HG03432 (cell line): ENCODE measurements at regions not wholly inside any gene's neighbourhood (a gene's known extent, or its start where the extent isn't known, plus 50 kb on each side); places are given as distances from the start of the nearest gene placed in this dataset.

ENCODE experiments used
- ATAC-seq: cut with Tn5 transposase; IDR thresholded peaks from one replicate; pipeline ENCODE4 v1.9.1; 2021; ENCODE audit warnings: mild to moderate bottlenecking, moderate library complexity; ENCODE audit not compliant: unreplicated experiment

GRCh38 chr14:22460461-22461195 lies 128.4 kb downstream of the DAD1 start:
- ATAC-seq = no peak

- ATAC-seq = no peak
Observed at GRCh38 chr14:22458737-22459136, 130.3 kb downstream of the DAD1 start.

- ATAC-seq = no peak
Observed at GRCh38 chr14:22456998-22457594, 131.9 kb downstream of the DAD1 start.

GRCh38 chr14:22456421-22456820 lies 132.6 kb downstream of the DAD1 start:
- no peak for ATAC-seq

DNA sequence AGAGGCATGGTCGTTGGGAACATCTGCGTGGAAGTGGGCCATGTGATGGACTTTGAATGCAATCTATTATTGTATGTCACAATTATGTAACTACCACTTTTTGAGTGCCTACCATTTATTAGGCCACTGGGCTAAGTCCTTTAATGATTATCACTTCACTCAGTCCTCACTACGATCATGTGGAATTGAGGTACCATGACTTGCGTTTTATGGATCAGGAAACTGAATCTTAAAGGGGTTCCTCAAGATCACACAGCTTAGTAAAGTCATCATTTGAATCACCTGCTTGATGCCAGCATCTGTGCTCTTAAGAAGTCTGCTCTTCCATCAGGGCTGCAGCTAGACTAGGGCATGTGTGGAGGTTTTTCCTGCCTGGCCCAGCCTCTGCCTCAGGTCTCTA lies 136.7 kb downstream of the DAD1 start:
- no peak for ATAC-seq

DNA sequence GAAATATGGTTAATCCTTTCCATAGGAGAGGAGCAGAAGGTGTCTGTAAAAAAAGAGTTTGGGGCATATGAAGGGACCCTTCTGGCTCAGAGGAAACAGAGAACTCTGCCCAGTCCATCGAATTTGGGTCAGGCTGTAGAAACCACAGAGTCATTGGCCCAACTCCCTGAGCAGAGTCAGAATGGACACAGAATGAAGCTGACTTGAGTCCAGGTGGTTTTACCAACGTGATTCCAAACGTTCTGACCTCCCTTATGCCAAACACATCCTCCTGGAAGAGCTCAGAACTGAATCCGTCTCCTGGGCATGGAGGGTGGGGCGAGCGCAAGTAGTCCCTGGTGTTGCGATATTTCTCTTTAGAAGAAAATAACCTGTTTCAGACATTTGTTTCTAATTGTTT lies 138.8 kb downstream of the DAD1 start:
- no peak for ATAC-seq

DNA sequence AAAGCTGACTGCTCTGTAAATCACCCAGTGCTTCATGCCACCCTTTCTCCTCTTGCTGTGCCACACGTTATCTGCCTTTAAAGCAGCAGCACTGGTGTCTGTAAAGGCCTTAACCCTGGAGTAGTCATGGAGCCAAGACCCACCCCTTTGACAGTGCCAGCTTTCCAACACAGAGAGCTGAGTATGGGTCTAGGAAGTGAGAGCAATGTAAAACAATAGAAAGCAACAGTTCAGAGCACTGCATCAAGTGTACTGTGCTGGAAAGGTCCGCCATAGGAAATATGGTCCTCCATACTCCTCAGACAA lies 139.5 kb downstream of the DAD1 start:
- ATAC-seq = no peak

GRCh38 chr14:22448905-22449599 lies 140.0 kb downstream of the DAD1 start:
- peak; percentile 61 for ATAC-seq

DNA sequence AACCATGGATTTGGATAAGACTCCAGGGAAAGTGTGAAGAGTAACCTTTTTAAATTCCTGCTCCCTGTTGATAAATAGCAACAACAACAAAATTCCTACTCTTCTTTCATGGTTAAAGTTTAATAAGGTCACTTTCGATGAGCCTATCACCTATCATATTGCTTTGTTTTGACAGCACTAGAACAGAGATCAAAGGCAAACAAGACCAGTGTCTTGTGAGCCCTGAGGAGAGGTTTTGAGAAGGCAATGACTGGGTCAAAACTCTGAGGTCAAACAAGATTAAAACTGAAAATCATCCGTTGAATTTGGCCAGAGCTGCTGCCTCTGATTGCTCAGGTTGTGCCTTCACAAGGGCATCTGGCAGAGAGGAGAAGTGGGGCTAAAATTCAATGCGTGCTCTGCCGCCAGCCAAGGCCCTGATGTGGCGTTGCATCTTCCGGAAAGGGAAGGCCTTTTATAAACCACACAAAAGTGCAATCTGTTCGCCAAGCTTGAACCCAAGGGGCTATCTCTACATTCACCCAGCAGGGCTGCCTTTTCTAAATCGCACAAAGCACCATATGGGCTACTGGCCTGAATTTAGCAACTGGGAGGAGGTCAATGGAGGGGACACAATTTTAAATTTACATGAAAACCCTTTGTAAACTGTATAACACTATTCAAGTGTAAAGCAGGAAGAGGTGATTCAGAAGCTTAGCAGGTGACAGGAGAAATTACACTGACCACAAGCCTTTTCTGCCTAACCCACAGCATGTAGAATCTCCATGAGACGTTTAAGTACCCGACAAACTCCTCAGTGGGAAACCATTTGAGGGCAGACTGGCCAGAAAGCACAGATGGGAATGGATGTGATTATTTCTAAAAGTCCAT lies 140.8 kb downstream of the DAD1 start:
- ATAC-seq = peak; percentile 75

- no peak for ATAC-seq
Observed at GRCh38 chr14:22438742-22439141, 150.3 kb downstream of the DAD1 start.

DNA sequence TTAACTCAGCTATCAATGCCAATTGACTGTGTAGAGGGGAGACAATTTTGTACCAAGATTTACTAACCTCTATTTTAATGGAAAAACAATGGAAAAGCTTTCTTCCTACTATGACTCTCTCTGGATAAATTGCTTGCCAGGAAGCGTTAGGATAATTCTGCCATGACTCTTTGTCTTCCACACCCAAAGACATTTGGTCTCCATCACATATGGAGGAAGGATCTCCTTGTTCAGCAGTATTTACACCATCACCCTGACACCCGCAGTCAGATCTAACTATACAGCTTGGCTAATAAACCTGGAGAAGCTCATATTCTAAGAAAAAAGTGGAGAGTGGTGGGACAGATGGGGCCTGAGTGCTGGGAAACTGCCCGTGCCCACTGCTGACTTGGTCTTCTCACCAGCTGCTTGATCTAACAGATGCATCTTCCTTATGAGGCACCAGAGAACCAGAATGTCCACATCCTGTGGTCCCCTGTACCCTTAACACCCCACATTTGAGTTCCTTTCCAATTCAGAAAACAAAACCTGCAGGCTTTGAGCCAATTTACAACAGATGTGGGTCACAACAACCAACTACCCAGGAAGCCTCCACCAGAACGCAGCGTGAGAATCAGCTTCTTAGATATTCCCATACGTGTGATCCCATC lies 154.0 kb downstream of the DAD1 start:
- ATAC-seq = no peak

DNA sequence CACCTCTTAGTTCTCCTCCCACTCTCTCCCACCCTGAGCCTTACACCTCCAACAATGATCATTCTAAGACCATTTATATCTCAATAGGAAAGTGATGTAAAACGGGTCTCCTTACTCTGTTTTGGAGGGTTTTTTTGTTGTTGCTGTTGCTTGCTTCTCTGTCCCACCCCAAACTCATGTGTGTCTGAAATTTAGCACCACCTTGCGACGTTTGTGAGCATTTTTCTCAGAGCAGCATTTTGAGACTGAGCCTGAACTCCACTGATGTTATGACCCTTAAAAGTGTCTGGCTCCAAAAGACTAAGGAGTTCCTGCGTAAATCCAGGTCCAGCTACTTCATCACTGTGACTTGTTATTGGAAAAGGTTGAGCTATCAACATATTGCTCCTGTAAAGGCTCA lies 155.0 kb downstream of the DAD1 start:
- ATAC-seq = no peak

GRCh38 chr14:22433069-22433468 lies 156.0 kb downstream of the DAD1 start:
- no peak for ATAC-seq

- ATAC-seq = no peak
Observed at GRCh38 chr14:22432348-22432976, 156.6 kb downstream of the DAD1 start.

DNA sequence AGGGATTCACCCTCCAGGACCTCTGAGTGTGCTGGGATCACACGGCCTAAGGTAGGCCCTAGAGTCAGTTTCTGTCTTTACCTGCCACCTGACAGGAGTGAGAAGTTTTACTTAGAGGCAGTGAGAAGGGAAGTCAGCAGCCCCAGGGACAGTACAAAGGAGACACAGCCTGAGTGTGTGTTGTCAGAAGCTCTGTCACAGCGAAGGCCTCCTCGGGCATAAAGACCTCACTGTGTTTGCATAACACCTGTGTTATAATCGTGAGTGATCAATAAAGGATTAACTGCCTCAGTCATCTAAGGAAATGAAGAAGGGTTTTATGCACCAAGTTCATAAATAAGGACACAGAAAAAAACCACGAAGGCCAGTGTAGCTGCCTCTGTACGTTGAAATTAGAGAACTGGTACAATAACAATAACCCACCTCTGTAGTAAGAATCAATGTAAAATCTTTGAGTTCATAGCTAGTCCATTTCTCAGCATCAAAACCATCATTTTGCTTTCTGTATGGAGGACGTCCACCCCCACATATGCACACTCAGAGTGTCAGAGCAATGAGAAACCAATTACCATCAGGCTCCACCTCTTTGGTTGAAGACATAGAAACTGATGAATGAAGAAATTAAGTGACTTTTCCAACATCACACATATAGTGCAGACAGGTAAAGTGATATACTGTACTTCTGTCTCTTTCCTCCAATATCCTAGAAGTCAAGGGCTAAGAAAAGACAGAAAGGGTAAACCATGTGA lies 159.3 kb downstream of the DAD1 start:
- no peak for ATAC-seq

DNA sequence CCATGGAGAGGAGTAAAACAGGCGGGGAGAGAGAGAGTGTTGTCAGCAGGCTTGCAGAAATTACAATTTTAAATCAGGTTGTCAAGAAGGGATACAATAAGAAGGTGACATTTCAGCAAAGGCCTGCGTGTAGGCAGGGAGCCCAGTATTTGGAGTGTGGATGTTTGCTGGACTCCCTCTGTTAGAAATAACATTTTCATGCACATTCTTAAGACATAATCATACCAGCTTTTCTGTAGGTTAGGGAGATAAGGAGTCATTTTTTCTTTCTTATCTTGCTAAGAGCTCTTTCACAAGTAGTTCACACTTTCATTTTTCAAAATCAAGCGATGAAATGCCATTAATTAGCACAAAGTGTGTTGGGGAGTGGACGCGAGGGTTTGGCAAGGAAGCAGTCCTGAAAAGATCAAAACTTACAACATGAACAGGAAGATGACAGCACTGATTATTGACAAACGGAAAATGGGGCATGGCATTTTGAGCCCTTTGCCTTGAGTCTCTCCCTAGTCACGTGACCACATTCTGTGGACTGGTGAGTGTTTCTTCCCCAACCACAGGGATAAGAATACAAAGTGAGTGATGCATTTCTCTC lies 160.2 kb downstream of the DAD1 start:
- ATAC-seq = no peak

- no peak for ATAC-seq
Observed at GRCh38 chr14:22427771-22428231, 161.2 kb downstream of the DAD1 start.

- no peak for ATAC-seq
Observed at GRCh38 chr14:22426711-22427110, 162.3 kb downstream of the DAD1 start.

DNA sequence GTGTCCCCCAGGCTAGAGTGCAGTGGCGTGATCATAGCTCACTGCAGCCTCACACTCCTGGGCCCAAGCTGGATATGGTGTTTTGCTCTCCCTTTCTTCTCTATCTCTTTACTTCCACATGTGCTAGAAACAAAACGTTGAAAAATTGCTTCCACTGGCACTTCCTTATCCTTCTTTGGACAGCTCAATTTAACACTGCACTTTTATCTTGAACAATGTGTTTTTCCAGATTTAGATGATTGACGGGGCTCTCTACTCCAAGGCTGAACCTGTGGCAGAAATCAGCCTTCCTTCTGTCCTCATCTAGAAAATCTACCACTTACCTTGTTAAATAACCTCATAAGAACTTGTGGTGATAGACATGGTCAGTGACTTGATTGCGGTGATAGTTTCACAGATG lies 165.1 kb downstream of the DAD1 start:
- no peak for ATAC-seq
